NT2/D1 (cell line): ENCODE measurements at regions not wholly inside any gene's neighbourhood (a gene's known extent, or its start where the extent isn't known, plus 50 kb on each side); places are given as distances from the start of the nearest gene placed in this dataset.

Source experiments
- SUZ12 ChIP-seq: IDR thresholded peaks from 2 replicates; pipeline ENCODE4 v1.6.1; 2011; ENCODE audit not compliant: insufficient read length, insufficient read depth; ENCODE audit errors: extremely low read depth
- YY1 ChIP-seq: IDR thresholded peaks from 2 replicates; pipeline ENCODE4 v1.6.1; 2011; ENCODE audit not compliant: insufficient read length, insufficient read depth
- ZNF274 ChIP-seq: IDR thresholded peaks from 2 replicates; pipeline ENCODE4 v1.6.1; 2011; ENCODE audit warnings: mild to moderate bottlenecking, low read depth, low read length

DNA sequence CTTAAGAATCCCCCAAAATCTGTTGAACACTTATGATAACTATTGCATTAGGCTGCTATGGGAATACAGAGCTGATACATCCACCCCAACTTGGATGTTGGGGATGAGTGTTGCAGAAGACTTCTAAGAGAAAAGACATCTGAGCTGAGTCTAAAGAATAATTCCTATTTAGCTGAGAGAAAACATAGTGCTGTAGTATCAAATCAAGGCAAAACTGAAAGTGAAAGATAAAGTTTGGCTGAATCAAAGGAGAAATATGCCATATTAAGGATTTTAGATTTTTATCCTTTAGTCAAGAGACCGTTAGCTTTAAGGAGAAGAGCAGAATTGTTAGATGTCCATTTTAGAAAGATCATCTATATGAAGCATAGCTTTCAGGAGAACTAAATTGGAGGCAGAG lies 726.9 kb upstream of the PTBP2 start:
- TF ChIP-seq SUZ12 (no peak), YY1 (no peak), ZNF274 (no peak)
